ENCODE measurements at regions not wholly inside any gene's neighbourhood (a gene's known extent, or its start where the extent isn't known, plus 50 kb on each side); places are given as distances from the start of the nearest gene placed in this dataset.

DNA sequence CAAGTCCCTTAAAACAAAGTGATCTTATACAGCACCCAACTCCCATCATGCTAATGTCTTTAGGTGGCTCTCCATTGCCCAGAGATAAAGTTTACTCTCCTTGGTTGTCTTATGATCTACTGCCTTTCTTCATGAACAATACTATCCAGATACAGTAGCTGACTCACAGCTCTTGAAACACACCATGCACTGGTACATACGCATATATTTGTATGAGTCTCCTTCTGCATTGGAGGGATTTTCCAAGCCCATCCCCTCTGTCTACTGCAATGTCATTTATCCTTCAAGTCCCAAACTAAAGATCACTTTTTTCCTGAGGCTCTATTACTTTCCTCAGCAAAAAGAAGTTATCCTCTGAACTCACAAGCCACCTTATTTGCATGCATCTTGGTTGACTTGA is 84.7 kb upstream of the LRATD1 start:
- DNase-seq (no peak), ATAC-seq (ENCODE audit: low read depth) (no peak)
- H3K4me3 Mint-ChIP-seq: no peak overlapping the region
- H3K9me3 ChIP-seq (ENCODE audit: control extremely low read depth in 1 of 3, control insufficient read depth in 2 of 3, insufficient read depth in 1 of 3, low read length in 2 of 3): no peaks in the 10 kb centered on the region
- H3K27ac ChIP-seq (ENCODE audit: low read length in 2 of 2): no peak overlapping the region
- H3K27me3 ChIP-seq (replicated peaks in 1 of 4; ENCODE audit: control extremely low read depth in 1 of 4, control insufficient read depth in 3 of 4, insufficient read depth in 4 of 4, low read length in 3 of 4): no peaks in the 10 kb centered on the region
- H2AFZ ChIP-seq (ENCODE audit: insufficient read depth, low read depth, low read length, poor library complexity, severe bottlenecking): no peak overlapping the region
- H3K9me3 Mint-ChIP-seq (ENCODE audit: insufficient read depth): peaks cover 3% of the 10 kb centered on the region
- H4K20me1 ChIP-seq (ENCODE audit: control insufficient read depth, insufficient read depth, low read length, poor library complexity, severe bottlenecking): no peaks in the 10 kb centered on the region
- ChIA-PET CTCF (no interaction called here), POLR2A (no interaction called here)
- WGBS (ENCODE audit: insufficient coverage): 100% methylated on average over 1 of the region's 1 CpG
- no peaks in the 10 kb centered on the region for H3K4me1 ChIP-seq (ENCODE audit: control insufficient read depth in 2 of 2, insufficient read depth in 2 of 2, low read length in 2 of 2)
- intact Hi-C loops (cut with micrococcal nuclease): no loop called here
- no peaks in the 10 kb centered on the region for H3K36me3 ChIP-seq (replicated peaks in 1 of 2; ENCODE audit: control extremely low read depth in 1 of 2, control insufficient read depth in 1 of 2, extremely low read depth in 1 of 2, insufficient read depth in 2 of 2, low read length in 1 of 2)
- no peaks in the 10 kb centered on the region for H3K4me1 Mint-ChIP-seq
- H3K27me3 Mint-ChIP-seq: no peaks in the 10 kb centered on the region
- H3K27ac Mint-ChIP-seq: no peak overlapping the region
- no peak for TF ChIP-seq EZH2 (IDR thresholded peaks at IDR 0.05; ENCODE audit: borderline replicate concordance, insufficient read depth, low read depth, low read length, poor library complexity, severe bottlenecking)
- TF ChIP-seq, protein P1, sequence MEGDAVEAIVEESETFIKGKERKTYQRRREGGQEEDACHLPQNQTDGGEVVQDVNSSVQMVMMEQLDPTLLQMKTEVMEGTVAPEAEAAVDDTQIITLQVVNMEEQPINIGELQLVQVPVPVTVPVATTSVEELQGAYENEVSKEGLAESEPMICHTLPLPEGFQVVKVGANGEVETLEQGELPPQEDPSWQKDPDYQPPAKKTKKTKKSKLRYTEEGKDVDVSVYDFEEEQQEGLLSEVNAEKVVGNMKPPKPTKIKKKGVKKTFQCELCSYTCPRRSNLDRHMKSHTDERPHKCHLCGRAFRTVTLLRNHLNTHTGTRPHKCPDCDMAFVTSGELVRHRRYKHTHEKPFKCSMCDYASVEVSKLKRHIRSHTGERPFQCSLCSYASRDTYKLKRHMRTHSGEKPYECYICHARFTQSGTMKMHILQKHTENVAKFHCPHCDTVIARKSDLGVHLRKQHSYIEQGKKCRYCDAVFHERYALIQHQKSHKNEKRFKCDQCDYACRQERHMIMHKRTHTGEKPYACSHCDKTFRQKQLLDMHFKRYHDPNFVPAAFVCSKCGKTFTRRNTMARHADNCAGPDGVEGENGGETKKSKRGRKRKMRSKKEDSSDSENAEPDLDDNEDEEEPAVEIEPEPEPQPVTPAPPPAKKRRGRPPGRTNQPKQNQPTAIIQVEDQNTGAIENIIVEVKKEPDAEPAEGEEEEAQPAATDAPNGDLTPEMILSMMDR (IDR thresholded peaks at IDR 0.05): no peak
- no peaks in the 10 kb centered on the region for H3K79me2 ChIP-seq (ENCODE audit: control insufficient read depth, insufficient read depth, low read length)
- no peak overlapping the region for H3K4me3 ChIP-seq (ENCODE audit: control extremely low read depth in 1 of 5, extremely low read depth in 1 of 5, insufficient read depth in 1 of 5, low read depth in 2 of 5, low read length in 4 of 5)
- no peak overlapping the region for H3K9ac ChIP-seq (ENCODE audit: low read length)
- H3K4me2 ChIP-seq (replicated peaks; ENCODE audit: low read depth, low read length, poor library complexity, severe bottlenecking): no peak overlapping the region

- no peak overlapping the region for H3K4me3 ChIP-seq (ENCODE audit: control extremely low read depth in 1 of 5, extremely low read depth in 1 of 5, insufficient read depth in 1 of 5, low read depth in 2 of 5, low read length in 4 of 5)
- WGBS (ENCODE audit: insufficient coverage): 80% methylated on average over 1 of the region's 3 CpGs
- no peak overlapping the region for H2AFZ ChIP-seq (ENCODE audit: insufficient read depth, low read depth, low read length, poor library complexity, severe bottlenecking)
- DNase-seq (no peak), ATAC-seq (ENCODE audit: low read depth) (no peak)
- H3K79me2 ChIP-seq (ENCODE audit: control insufficient read depth, insufficient read depth, low read length): no peaks in the 10 kb centered on the region
- H3K27ac ChIP-seq (ENCODE audit: low read length in 2 of 2): no peak overlapping the region
- Mint-ChIP-seq H3K9me3 (ENCODE audit: insufficient read depth) (peaks cover 3% of the 10 kb centered on the region), H3K4me1 (no peaks in the 10 kb centered on the region), H3K27me3 (no peaks in the 10 kb centered on the region), H3K4me3 (no peak overlapping the region), H3K27ac (no peak overlapping the region)
- H3K4me2 ChIP-seq (replicated peaks; ENCODE audit: low read depth, low read length, poor library complexity, severe bottlenecking): no peak overlapping the region
- intact Hi-C loops (cut with micrococcal nuclease): no loop called here
- CTCF ChIA-PET: no interaction called here
- H4K20me1 ChIP-seq (ENCODE audit: control insufficient read depth, insufficient read depth, low read length, poor library complexity, severe bottlenecking): no peaks in the 10 kb centered on the region
- POLR2A ChIA-PET: no interaction called here
- no peak overlapping the region for H3K9ac ChIP-seq (ENCODE audit: low read length)
- TF ChIP-seq, protein P1 (IDR thresholded peaks at IDR 0.05): no peak
- H3K27me3 ChIP-seq (replicated peaks in 1 of 4; ENCODE audit: control extremely low read depth in 1 of 4, control insufficient read depth in 3 of 4, insufficient read depth in 4 of 4, low read length in 3 of 4): no peaks in the 10 kb centered on the region
- H3K9me3 ChIP-seq (ENCODE audit: control extremely low read depth in 1 of 3, control insufficient read depth in 2 of 3, insufficient read depth in 1 of 3, low read length in 2 of 3): no peaks in the 10 kb centered on the region
- no peaks in the 10 kb centered on the region for H3K4me1 ChIP-seq (ENCODE audit: control insufficient read depth in 2 of 2, insufficient read depth in 2 of 2, low read length in 2 of 2)
- H3K36me3 ChIP-seq (replicated peaks in 1 of 2; ENCODE audit: control extremely low read depth in 1 of 2, control insufficient read depth in 1 of 2, extremely low read depth in 1 of 2, insufficient read depth in 2 of 2, low read length in 1 of 2): no peaks in the 10 kb centered on the region
Measured at GRCh38 chr2:14550658-14551057, 81.9 kb upstream of the LRATD1 start.

Measured in B cell (primary cell).